HEK293 (cell line): ENCODE measurements at regions not wholly inside any gene's neighbourhood (a gene's known extent, or its start where the extent isn't known, plus 50 kb on each side); places are given as distances from the start of the nearest gene placed in this dataset.

Experiments used
- CTCF ChIA-PET: fragments of 350-600 bp; formaldehyde crosslinking; extraction: SDS; loops from one replicate; lab custom pipeline; 2021; ENCODE audit warnings: antibody characterized with exemption; lab: Yijun Ruan, JAX
- POLR2A ChIA-PET: fragments of 300-600 bp; formaldehyde crosslinking; extraction: SDS; loops from one replicate; lab custom pipeline; 2020; ENCODE audit warnings: antibody characterized with exemption, inconsistent platforms; lab: Yijun Ruan, JAX
- H3K27ac ChIP-seq: fragments of 200-500 bp; sonication (Bioruptor generic); 2 replicates; pipeline ENCODE4 v1.5.1; 2014; ENCODE audit warnings: low read depth, low read length, control low read depth, inconsistent platforms; ENCODE audit errors: extremely low read depth
- H3K36me3 ChIP-seq, 2 experiments: fragments of 200-500 bp in 1 of 2; sonication (Bioruptor generic) in 1 of 2; 1 replicate in 1 of 2; 2 replicates in 1 of 2; pipeline ENCODE4 v1.5.1; 2014 to 2017; ENCODE audit warnings: inconsistent platforms in 2 of 2, low read length in 2 of 2; ENCODE audit not compliant: control insufficient read depth in 2 of 2, insufficient read depth in 1 of 2
- H3K4me1 ChIP-seq: fragments of 200-500 bp; sonication (Bioruptor generic); 2 replicates; pipeline ENCODE4 v1.5.1; 2014; ENCODE audit warnings: mild to moderate bottlenecking, low read length, inconsistent platforms; ENCODE audit not compliant: control insufficient read depth, insufficient read depth
- H3K4me3 ChIP-seq: 2 replicates; pipeline ENCODE4 v1.5.1; 2011; ENCODE audit warnings: low read depth, mild to moderate bottlenecking, control low read depth, low read length, moderate library complexity
- H3K9me3 ChIP-seq: fragments of 200-500 bp; sonication (Bioruptor generic); 2 replicates; pipeline ENCODE4 v1.5.1; 2014; ENCODE audit warnings: low read depth, low read length, inconsistent platforms; ENCODE audit not compliant: control insufficient read depth, insufficient read depth
- BCL6B ChIP-seq: fragments of 450-650 bp; formaldehyde crosslinking; IDR thresholded peaks from 2 replicates; pipeline ENCODE4 v1.5.1; 2017; ENCODE audit warnings: missing biosample characterization, missing genetic modification characterization
- GLIS1 ChIP-seq: fragments of 450-650 bp; formaldehyde crosslinking; IDR thresholded peaks from 2 replicates; pipeline ENCODE4 v1.5.1; 2016; ENCODE audit warnings: missing biosample characterization, missing genetic modification characterization
- KLF9 ChIP-seq: fragments of 450-650 bp; formaldehyde crosslinking; IDR thresholded peaks from 2 replicates; pipeline ENCODE4 v1.5.1; 2016; ENCODE audit warnings: missing biosample characterization, missing genetic modification characterization, low read depth
- MZF1 ChIP-seq: fragments of 450-650 bp; formaldehyde crosslinking; IDR thresholded peaks from 2 replicates; pipeline ENCODE4 v1.5.1; 2017; ENCODE audit warnings: missing biosample characterization, missing genetic modification characterization, borderline replicate concordance
- PRDM2 ChIP-seq: fragments of 450-650 bp; formaldehyde crosslinking; IDR thresholded peaks from 2 replicates; pipeline ENCODE4 v1.5.1; 2016; ENCODE audit warnings: missing biosample characterization, missing genetic modification characterization, borderline replicate concordance
- ZFHX2 ChIP-seq: fragments of 450-650 bp; formaldehyde crosslinking; conservative IDR thresholded peaks from 2 replicates; pipeline ENCODE4 v1.5.1; 2016; ENCODE audit warnings: missing biosample characterization, missing genetic modification characterization
- ZNF114 ChIP-seq: fragments of 450-650 bp; formaldehyde crosslinking; IDR thresholded peaks from 2 replicates; pipeline ENCODE4 v1.5.0; 2017; ENCODE audit warnings: missing biosample characterization, missing genetic modification characterization
- ZNF16 ChIP-seq: fragments of 450-650 bp; formaldehyde crosslinking; IDR thresholded peaks from 2 replicates; pipeline ENCODE4 v1.5.1; 2016; ENCODE audit warnings: low read depth, missing biosample characterization, missing genetic modification characterization
- ZNF324 ChIP-seq: fragments of 450-650 bp; formaldehyde crosslinking; IDR thresholded peaks from 2 replicates; pipeline ENCODE4 v1.5.1; 2016; ENCODE audit warnings: missing biosample characterization, missing genetic modification characterization
- ZNF391 ChIP-seq: fragments of 450-650 bp; formaldehyde crosslinking; IDR thresholded peaks from 2 replicates; pipeline ENCODE4 v1.5.1; 2016; ENCODE audit warnings: low read depth, missing biosample characterization, missing genetic modification characterization, borderline replicate concordance
- ZNF473 ChIP-seq: fragments of 450-650 bp; formaldehyde crosslinking; IDR thresholded peaks from 2 replicates; pipeline ENCODE4 v1.5.1; 2017; ENCODE audit warnings: missing biosample characterization, missing genetic modification characterization
- TF ChIP-seq, protein P1 (sequence below): fragments of 450-650 bp; formaldehyde crosslinking; optimal IDR thresholded peaks from 2 replicates; pipeline ENCODE3; 2016; ENCODE audit warnings: missing biosample characterization, mild to moderate bottlenecking, missing genetic modification characterization
- TF ChIP-seq, protein P2 (sequence below): fragments of 450-650 bp; IDR thresholded peaks from 2 replicates; pipeline ENCODE4 v1.5.1; 2018; ENCODE audit warnings: missing biosample characterization, missing genetic modification characterization
- TF ChIP-seq, protein P3 (sequence below): IDR thresholded peaks from 2 replicates; pipeline ENCODE4 v1.6.1; 2011; ENCODE audit warnings: mild to moderate bottlenecking, low read depth, low read length, borderline replicate concordance
- TF ChIP-seq, protein P4 (sequence below): fragments of 450-650 bp; formaldehyde crosslinking; IDR thresholded peaks from 2 replicates; pipeline ENCODE4 v1.5.0; 2017; ENCODE audit warnings: missing biosample characterization, missing genetic modification characterization, borderline replicate concordance
- TF ChIP-seq, protein P5 (sequence below): sonication (generic); formaldehyde crosslinking; IDR thresholded peaks from 2 replicates; pipeline ENCODE4 v1.8.1; 2022; ENCODE audit warnings: mild to moderate bottlenecking, moderate library complexity, missing genetic modification reagents
- TF ChIP-seq, protein P6 (sequence below): fragments of 450-650 bp; formaldehyde crosslinking; IDR thresholded peaks from 2 replicates; pipeline ENCODE4 v1.5.1; 2016; ENCODE audit warnings: missing biosample characterization, missing genetic modification characterization, borderline replicate concordance

DNA sequence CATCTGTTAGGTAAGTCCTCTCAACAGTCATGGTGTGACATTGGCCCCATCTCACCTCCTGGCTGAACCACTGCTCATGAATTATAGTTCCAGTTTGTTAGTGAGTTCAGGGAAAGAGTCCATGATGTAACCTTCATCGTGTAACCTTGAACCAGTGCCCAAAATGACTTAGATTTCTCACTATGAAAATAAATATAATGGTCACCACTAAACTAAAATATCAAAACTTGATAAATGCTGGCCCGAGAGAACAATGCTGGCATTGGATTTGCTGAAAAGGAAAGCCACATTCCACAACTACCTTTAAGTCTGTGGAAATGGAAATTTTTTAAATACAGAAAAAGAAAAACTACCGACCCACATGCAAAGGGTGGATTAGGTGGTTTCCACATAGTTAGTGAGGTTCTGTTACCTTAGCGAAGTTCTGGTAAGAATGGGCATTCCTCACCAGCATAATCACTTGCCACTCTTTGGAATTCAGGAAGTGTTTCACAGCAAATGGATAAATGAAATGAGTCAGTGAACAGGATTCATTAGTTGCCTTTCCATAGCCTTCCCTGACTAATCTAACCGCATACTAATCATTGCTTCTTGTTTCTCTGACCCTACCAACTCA lies 133.9 kb upstream of the CTAGE1 start:
- H3K36me3 ChIP-seq, result no peaks in the 10 kb centered on the region
- ChIA-PET CTCF (no interaction called here), POLR2A (no interaction called here)
- H3K4me1 ChIP-seq, result peaks cover 2% of the 10 kb centered on the region; the same call in 1 of the 2 replicates
- no peak overlapping the region for H3K4me3 ChIP-seq
- H3K9me3 ChIP-seq, result no peaks in the 10 kb centered on the region
- no peak overlapping the region for H3K27ac ChIP-seq
- TF ChIP-seq, protein P1, sequence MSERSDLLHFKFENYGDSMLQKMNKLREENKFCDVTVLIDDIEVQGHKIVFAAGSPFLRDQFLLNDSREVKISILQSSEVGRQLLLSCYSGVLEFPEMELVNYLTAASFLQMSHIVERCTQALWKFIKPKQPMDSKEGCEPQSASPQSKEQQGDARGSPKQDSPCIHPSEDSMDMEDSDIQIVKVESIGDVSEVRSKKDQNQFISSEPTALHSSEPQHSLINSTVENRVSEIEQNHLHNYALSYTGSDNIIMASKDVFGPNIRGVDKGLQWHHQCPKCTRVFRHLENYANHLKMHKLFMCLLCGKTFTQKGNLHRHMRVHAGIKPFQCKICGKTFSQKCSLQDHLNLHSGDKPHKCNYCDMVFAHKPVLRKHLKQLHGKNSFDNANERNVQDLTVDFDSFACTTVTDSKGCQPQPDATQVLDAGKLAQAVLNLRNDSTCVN, result no peak
- no peak for TF ChIP-seq MZF1 (tag by site-specific recombination)
- TF ChIP-seq, protein P2, sequence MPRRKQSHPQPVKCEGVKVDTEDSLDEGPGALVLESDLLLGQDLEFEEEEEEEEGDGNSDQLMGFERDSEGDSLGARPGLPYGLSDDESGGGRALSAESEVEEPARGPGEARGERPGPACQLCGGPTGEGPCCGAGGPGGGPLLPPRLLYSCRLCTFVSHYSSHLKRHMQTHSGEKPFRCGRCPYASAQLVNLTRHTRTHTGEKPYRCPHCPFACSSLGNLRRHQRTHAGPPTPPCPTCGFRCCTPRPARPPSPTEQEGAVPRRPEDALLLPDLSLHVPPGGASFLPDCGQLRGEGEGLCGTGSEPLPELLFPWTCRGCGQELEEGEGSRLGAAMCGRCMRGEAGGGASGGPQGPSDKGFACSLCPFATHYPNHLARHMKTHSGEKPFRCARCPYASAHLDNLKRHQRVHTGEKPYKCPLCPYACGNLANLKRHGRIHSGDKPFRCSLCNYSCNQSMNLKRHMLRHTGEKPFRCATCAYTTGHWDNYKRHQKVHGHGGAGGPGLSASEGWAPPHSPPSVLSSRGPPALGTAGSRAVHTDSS (tag by site-specific recombination), result no peak
- no peak for TF ChIP-seq ZNF391 (tag by site-specific recombination)
- TF ChIP-seq ZNF473 (tag by site-specific recombination), result no peak
- no peak for TF ChIP-seq ZNF16 (tag by site-specific recombination)
- TF ChIP-seq ZFHX2 (tag by site-specific recombination), result no peak
- no peak for TF ChIP-seq BCL6B
- no peak for TF ChIP-seq PRDM2 (tag by site-specific recombination)
- TF ChIP-seq GLIS1, result no peak
- no peak for TF ChIP-seq ZNF114 (tag by site-specific recombination)
- TF ChIP-seq KLF9, result no peak
- TF ChIP-seq, protein P3, sequence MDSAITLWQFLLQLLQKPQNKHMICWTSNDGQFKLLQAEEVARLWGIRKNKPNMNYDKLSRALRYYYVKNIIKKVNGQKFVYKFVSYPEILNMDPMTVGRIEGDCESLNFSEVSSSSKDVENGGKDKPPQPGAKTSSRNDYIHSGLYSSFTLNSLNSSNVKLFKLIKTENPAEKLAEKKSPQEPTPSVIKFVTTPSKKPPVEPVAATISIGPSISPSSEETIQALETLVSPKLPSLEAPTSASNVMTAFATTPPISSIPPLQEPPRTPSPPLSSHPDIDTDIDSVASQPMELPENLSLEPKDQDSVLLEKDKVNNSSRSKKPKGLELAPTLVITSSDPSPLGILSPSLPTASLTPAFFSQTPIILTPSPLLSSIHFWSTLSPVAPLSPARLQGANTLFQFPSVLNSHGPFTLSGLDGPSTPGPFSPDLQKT, result no peak

- ChIA-PET CTCF (interaction anchor here (0.6 kb wide), 1 partner anchor 655 kb away, joined by 4 read pairs; no protein-coding TSS in a partner anchor), POLR2A (interaction anchor here (1.2 kb wide), 1 partner anchor 383 kb away, joined by 3 read pairs; no protein-coding TSS in a partner anchor)
- Histone ChIP-seq H3K9me3 (no peaks in the 10 kb centered on the region), H3K4me1 (0 out of 2 replicates have a peak, but pooled peaks cover 2% of the 10 kb centered on the region), H3K4me3 (no peak overlapping the region), H3K36me3 (no peaks in the 10 kb centered on the region), H3K27ac (no peak overlapping the region)
- TF ChIP-seq, protein P4, sequence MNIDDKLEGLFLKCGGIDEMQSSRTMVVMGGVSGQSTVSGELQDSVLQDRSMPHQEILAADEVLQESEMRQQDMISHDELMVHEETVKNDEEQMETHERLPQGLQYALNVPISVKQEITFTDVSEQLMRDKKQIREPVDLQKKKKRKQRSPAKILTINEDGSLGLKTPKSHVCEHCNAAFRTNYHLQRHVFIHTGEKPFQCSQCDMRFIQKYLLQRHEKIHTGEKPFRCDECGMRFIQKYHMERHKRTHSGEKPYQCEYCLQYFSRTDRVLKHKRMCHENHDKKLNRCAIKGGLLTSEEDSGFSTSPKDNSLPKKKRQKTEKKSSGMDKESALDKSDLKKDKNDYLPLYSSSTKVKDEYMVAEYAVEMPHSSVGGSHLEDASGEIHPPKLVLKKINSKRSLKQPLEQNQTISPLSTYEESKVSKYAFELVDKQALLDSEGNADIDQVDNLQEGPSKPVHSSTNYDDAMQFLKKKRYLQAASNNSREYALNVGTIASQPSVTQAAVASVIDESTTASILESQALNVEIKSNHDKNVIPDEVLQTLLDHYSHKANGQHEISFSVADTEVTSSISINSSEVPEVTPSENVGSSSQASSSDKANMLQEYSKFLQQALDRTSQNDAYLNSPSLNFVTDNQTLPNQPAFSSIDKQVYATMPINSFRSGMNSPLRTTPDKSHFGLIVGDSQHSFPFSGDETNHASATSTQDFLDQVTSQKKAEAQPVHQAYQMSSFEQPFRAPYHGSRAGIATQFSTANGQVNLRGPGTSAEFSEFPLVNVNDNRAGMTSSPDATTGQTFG (tag by site-specific recombination), result no peak
- no peak for TF ChIP-seq ZFHX2 (tag by site-specific recombination)
- no peak for TF ChIP-seq ZNF324
- TF ChIP-seq, protein P5, sequence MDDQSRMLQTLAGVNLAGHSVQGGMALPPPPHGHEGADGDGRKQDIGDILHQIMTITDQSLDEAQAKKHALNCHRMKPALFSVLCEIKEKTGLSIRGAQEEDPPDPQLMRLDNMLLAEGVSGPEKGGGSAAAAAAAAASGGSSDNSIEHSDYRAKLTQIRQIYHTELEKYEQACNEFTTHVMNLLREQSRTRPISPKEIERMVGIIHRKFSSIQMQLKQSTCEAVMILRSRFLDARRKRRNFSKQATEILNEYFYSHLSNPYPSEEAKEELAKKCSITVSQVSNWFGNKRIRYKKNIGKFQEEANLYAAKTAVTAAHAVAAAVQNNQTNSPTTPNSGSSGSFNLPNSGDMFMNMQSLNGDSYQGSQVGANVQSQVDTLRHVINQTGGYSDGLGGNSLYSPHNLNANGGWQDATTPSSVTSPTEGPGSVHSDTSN (CRISPR knock-in tag), result no peak
- TF ChIP-seq, protein P6, sequence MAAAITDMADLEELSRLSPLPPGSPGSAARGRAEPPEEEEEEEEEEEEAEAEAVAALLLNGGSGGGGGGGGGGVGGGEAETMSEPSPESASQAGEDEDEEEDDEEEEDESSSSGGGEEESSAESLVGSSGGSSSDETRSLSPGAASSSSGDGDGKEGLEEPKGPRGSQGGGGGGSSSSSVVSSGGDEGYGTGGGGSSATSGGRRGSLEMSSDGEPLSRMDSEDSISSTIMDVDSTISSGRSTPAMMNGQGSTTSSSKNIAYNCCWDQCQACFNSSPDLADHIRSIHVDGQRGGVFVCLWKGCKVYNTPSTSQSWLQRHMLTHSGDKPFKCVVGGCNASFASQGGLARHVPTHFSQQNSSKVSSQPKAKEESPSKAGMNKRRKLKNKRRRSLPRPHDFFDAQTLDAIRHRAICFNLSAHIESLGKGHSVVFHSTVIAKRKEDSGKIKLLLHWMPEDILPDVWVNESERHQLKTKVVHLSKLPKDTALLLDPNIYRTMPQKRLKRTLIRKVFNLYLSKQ (tag by site-specific recombination), result no peak
Observed at GRCh38 chr18:22552254-22552653, 134.5 kb upstream of the CTAGE1 start.
